Epithelial cell of proximal tubule (primary cell): ENCODE measurements at regions not wholly inside any gene's neighbourhood (a gene's known extent, or its start where the extent isn't known, plus 50 kb on each side); places are given as distances from the start of the nearest gene placed in this dataset.

Source experiments
- DNase-seq: peaks from one replicate; pipeline ENCODE4 v3.0.0-alpha.2; 2011; ENCODE audit warnings: low read depth
- H3K4me3 ChIP-seq: 2 replicates; pipeline ENCODE4 v1.5.1; 2011; ENCODE audit warnings: low read depth, mild to moderate bottlenecking, low read length
- CTCF ChIP-seq: conservative IDR thresholded peaks from 2 replicates; pipeline ENCODE4 v1.5.1; 2012; ENCODE audit warnings: low read depth, mild to moderate bottlenecking, low read length

- no peak for DNase-seq
- H3K4me3 ChIP-seq: no peak overlapping the region
- no peak for TF ChIP-seq CTCF
These were observed 111.0 kb downstream of the BEGAIN start for GRCh38 chr14:100476012-100476822.

- no peak for DNase-seq
- H3K4me3 ChIP-seq: no peak overlapping the region
- no peak for TF ChIP-seq CTCF
These were observed 102.5 kb downstream of the BEGAIN start for GRCh38 chr14:100484531-100485267.

GRCh38 chr14:100486025-100486828 lies 101.0 kb downstream of the BEGAIN start:
- TF ChIP-seq CTCF: no peak
- no peak overlapping the region for H3K4me3 ChIP-seq
- DNase-seq: no peak
